ENCODE measurements at regions not wholly inside any gene's neighbourhood (a gene's known extent, or its start where the extent isn't known, plus 50 kb on each side); places are given as distances from the start of the nearest gene placed in this dataset.

GRCh38 chr1:59185163-59185860 lies 111.6 kb upstream of the FGGY start:
- TF ChIP-seq CTCF (IDR thresholded peaks at IDR 0.05; ENCODE audit: poor library complexity, severe bottlenecking) (no peak), EZH2 (IDR thresholded peaks at IDR 0.05; ENCODE audit: borderline replicate concordance, insufficient read depth, low read length, poor library complexity, severe bottlenecking) (no peak), RAD21 (conservative IDR thresholded peaks at IDR 0.05) (no peak), MXI1 (conservative IDR thresholded peaks at IDR 0.05; ENCODE audit: poor library complexity, severe bottlenecking) (no peak), TAF1 (IDR thresholded peaks at IDR 0.05; ENCODE audit: low read depth) (no peak), REST (IDR thresholded peaks at IDR 0.05; ENCODE audit: borderline replicate concordance) (no peak), SMC3 (conservative IDR thresholded peaks at IDR 0.05; ENCODE audit: poor library complexity) (no peak)
